ENCODE measurements at regions not wholly inside any gene's neighbourhood (a gene's known extent, or its start where the extent isn't known, plus 50 kb on each side); places are given as distances from the start of the nearest gene placed in this dataset.
"Not testable (repeated sequence)": the region's sequence is repeated elsewhere in the genome, so short reads cannot be mapped to it uniquely, and the experiment has no call there.

DNA sequence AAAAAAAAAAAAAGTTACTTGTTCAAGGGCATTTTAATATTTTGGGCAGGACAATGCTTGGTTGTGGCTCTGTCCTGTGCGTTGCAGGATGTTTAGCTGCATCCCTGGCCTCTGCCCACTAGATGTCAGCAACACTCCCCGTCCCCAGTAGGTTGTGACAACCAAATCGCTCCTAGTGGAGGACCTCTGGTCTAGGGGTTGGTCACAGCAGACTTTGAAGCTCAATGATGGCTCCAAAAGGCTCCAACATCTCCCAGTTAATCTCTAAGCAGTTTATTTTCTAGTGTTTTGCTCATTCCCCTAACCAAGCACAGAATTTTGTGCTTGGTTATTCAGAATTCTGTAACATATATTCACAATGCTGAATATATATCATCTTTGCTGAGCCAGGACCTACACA, 67.0 kb downstream of the CHRNA1 start:
- peak; percentile 72 for DNase-seq

DNA sequence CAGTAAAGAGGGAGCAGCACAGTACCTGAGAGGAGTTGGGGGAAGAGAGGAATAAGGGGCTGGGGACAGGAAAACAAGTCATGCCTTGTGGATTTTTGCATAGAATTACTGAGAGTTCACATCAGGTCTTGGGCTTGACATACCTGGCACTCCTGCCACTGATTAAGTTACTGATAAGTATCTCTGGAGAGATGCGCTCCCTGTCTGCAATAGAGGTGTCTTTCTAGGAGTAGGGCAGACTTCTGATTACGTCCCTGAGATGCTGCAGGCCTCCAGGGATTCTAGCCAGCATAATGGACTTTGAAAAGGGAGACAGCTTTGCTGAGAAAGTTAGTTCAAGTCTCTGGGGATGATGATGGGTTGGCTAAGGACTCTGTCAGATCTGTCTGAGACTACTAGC, 69.4 kb downstream of the CHRNA1 start:
- DNase-seq: no peak

DNA sequence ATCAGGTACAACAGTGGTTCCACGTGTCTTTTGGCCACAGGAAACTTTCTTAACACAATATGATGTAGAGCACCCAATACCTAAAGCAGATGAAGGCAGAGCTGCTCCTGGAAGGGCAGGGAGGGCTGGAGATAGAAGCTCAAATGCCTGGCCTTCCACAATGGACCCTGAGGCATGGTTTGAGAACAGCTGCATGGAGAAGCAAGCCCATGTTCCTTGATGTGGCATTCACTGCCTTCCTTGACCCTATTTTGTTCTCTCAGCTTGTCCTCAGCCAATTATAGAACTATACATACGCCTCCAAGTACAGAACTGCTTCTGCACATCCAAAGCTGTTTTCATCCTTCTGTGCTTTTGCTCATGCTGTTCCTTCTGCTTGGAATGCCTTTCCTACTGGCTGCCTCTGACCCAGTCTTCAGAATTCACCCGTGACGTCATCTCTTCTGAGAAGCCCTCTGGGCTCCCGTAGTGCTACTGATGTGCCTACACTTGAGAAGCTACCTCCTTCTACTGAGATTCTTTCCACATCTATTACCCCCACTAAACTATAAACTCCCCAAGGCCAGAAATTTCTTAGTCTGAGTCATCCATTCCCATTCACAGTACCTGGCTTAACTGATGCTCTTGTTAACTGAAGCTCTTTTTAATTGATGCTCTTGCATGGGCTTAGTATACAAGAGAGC, 69.9 kb downstream of the CHRNA1 start:
- no peak for DNase-seq

DNA sequence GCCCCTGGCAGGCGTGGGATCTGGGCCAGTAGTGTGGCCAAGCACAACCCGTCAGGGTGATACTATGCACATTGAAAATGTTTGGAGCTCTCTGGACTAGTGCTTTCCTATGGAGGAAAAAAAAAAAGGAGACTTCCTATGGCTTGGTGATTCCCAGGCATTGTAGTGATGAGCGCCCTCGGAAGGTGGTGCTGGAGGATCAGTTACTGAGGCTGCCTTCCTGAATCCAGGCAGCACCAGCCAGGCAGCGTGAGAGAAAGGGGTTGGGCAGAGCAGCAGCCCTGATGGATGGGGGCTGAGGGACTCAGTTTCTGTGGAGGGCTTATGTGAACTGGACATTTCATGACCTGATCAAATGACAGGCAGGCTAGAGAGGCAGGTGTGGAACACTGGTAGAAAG, 70.9 kb downstream of the CHRNA1 start:
- DNase-seq: no peak

DNA sequence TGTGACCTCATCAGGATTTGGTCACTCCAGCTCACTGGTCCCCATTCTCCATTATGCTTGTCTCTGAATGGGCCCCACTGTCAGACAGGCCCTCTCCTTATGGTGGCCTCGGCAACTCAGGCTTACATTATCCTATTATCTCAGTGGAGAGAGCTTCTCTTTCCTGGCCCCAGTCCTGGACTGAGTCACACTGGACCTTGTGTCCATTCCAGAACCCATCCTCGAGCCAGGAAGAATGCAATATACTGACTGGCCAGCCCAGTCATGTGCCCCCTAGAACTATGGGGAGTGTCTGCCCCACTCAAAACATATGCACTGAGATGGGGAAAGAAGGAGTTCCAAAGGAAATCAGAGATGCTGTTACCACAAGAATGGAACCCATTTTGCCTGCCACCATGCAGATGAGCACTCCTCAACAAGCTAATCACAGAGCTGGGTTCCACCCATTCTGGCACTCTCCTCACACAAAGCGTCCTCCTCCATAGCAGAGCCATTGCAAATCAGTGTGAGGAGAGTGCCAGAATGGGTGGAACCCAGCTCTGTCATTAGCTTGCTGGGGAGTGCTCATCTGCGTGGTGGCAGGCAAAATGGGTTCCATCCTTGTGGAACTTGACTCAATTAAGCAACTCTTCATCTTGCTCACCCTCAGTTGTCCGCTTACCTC, 71.9 kb downstream of the CHRNA1 start:
- no peak for DNase-seq

DNA sequence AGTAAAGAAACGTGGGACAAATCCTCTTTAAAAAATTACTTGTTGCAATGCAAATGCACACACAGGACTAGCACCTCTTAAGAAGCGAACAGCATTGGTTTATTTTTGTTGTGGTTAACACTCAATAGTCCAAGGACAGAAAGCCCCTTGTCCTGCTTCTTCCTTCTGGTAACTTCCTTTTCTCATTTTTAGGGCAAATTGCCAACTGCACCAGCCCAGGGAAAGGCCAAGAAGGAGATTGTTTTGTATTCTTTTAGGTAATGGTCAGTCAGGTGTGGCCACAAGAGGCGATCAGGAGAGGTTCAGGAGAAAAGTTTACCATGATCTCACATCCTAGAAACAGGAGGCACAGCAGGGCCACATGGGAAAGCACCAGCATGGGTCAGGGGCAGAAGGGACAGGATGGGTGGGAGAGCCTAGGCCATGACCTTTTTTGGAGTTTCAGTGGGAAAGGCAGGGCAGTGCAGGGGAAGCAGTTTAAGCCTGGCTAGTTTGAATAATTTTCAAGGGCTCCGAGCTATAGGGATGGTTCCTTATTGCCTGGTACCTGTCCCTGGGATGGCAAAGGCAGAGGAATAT, 73.0 kb downstream of the CHRNA1 start:
- DNase-seq: no peak

DNA sequence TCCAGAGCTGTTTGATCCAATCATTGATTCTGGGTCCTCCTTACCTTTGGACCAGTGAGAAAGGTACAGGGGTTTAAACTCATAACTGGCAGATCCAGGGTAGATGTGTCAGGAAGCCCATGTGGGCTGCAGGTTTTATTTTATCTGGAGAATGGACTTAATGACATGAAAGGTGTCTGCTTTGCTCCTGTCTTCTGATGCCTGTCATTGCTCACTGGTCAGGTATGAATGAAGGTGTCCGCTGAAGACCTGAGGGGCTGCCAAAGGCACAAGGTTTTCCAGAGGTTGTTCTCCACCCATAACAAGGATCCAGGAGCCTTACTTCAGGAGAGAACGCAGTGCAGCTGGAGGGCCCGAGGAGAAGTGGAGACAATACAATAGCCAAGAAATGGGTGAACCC, 74.2 kb downstream of the CHRNA1 start:
- DNase-seq: no peak

DNA sequence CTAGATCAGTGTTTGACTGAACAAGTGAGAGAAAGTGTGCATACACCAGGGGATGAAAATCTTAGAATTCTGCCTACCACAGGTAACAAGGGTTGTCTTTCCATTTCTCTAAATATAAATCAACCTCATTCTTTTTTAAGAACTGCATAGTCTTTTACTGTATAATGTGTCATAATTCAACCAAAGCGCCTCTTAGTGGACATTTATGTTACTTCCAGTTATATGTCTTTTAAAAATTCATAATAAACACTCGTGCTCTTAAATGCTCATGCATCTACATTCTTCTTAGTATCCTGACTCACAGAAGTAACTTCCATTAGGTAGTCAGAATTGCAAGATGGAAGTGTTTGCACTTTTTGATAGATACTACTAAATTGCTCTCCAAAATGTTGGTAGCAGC, 76.2 kb downstream of the CHRNA1 start:
- peak; percentile 60 for DNase-seq

DNA sequence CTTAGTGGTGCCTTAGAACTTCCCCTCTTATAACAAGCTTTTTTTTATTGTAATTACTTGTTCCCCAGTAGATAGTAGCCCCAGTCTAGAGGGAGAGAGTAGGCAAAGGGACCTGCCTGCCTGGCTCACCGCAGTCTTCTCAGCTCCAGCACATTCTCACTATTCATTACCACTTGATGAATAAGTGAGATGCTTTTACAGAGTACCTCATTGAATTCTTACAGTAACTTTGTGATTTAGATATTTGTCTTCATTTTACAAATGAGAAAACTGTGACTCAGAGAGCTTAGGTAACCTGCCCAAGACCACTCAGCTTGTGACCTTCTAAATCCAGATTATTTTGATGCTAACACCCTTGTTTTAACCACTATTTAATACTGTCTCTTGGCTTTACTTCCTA, 77.8 kb downstream of the CHRNA1 start:
- DNase-seq: no peak

DNA sequence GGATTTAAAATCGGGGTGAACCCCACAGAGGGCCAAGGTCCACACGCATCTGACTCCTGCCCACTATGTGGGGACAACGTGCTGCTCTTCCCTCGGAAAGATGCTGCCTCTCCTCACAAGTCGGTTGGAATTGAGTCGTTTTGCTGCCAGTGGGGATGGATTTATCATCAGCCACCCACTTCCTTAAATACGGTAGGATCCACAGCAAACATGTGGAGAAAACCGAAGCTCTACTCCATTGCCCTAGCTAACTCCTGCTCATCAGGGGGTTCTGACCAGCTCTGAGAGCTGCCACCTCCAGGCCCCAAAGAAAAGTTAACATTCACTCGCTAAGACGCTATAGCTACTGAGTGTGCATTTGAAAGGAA, 80.9 kb downstream of the CHRNA1 start:
- peak; percentile 39 for DNase-seq

DNA sequence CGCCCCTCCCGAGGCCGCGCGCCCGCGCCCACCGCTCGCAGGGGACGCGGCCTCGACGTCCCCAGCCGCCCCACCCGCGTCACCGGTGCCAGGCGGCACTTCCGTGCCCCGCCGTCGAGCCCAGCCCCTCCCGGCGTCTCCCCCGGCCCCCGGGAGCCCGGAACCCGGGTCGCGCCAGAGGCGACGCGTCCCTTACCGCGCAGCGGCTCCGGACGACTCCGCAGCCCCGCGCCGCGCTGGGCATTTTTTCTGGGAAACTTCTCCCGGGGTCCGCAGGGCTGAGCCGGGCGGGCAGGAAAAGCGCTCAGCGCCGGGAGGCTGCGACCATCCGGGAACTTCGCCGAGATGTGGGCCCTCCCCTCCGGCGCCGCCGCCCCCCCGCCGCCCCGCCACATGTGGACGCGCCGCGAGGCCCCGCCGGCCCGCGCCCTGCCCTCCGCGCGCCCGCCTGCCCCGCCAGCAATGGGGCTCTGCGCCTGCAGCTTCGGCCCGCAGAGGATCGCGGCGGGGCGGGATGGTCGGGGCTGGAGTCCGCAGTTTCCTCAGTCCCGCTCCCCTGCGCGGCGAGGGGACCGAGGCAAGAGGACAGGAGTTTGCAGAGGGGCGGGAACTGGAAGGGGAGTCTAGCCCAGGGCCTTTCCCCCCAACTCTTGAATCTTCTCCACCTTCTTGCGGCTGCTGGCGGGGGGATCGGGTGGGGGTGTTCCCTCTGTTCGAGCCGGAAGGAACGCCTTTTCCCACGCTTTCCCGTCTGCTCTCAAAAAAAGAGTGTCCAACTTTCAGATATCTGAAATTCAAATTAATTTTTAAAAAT, 81.5 kb downstream of the CHRNA1 start:
- peak; percentile 68 for DNase-seq

DNA sequence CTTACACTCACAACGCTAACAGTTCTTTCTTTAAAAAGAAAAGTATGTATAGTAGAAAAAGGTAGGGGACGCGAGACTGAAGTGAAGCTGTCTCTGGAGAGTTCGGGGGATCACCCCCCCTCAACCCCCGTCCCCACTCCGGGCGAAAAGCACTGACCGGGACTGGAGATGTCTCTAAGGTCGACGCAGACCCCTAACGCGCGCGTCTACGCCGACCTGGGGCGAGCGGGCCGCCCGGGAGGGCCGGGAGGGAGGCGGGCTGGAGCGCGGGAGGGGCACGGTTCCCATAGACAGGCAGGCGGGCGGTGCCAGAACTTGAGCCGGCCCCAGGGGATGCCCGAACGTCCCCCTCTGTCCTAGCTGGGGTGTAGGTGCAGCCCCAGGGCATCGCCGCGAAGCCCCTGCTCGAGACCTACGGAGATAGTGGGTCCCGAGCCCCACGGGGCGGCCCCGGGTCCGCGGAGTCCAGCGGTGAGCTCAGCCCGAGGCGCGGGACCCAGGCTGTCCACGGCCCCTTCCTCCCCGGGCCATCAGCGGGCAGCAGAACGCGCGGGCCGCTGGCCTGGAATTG, 82.2 kb downstream of the CHRNA1 start:
- peak; percentile 51 for DNase-seq

DNA sequence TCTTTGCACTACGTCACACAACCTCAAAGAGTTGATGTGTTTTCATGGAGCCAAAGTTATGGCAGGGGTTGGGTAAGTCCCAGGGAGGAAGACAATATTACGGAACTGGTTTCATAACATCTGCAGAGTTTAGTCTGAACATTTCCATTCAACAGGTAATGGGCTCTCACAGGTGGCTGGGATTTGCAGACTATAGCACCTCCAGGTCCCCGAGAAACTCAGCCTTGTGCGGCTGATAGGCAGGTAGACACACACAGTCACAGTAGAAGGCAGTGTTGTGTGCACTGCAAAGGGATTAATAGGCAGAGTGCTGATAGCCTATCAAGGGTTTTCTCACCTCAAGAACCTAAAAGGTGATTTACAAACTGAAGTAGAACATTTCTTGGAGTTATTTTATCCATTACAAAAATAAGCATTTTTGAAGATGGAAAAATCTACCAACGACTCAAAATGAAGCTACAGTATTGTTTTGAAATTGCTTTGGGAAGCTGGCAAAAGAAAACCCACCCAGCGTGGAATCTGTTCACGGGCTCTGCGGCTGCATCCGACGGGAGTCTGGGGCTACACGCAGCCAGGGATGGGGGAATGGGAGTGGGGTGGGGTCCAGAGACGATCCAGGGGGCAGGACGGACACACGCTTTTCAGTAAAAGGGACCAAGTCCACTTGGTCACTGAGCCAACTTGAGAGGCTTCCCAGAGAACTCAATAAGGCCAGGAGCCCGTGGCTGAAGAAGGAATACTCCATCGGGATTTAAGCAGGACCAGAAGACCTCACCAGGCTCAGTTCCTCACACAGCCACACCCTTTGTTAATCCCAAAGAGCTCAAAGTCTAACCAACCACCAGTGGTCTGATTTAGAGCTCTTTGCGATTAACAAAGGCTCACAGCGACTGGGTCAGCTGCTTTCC, 82.9 kb downstream of the CHRNA1 start:
- DNase-seq: no peak

DNA sequence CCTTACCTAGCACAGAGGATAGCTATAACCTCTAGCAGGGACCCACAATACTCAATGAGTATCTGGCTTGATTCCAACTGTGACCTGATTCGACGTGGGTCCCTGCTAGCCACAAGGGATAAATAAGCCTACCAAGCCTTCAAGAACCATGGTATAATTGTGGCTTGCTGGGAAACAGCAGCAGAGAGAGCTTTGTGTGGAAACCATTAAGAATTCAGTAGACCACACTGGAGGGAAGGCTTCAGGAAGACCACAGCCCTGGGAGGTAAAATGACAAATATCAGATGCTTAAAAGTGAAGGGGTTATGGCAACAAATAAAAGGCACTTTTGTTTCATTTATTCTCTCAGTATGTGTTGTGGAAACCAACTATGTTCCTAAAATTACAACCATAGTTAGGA, 82.6 kb upstream of the WIPF1 start:
- no peak for DNase-seq

DNA sequence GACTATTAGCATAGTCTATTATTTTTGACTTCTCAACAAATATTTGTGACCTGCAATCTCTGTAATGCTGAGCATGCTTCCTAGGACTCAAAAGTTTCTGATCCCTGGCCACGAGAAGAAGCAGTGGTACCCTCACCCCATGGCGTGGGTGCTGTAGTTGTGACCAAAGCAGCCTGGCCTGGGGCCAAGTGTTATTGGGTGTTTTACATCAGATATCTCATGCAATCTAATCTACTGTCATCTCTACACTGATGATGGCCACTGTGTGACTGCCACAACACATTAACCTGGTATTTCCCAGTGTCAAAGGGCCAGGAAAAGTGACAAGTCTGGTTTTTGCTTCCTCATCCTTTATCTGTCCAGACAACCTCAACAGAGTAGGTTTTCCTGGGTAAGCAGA, 80.8 kb upstream of the WIPF1 start:
- peak; percentile 22 for DNase-seq

DNA sequence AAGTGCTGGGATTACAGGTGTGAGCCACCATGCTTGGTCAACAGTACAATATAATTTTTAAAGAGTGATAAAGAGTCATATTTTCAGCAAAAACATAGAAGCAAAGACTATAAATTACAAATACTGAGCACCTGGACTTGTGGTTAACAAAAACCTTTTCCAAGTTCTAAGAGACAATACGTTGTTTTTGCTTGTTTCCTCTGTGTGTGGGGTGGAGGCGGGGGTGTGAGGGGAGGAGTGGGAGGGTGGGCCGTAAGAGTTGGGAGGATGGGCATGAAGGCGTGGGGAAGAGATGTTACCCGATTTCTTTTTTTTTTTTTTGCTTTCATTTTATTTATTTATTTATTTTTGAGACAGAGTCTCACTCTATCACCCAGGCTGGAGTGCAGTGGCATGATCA, 78.0 kb upstream of the WIPF1 start:
- DNase-seq: peak; percentile 46

DNA sequence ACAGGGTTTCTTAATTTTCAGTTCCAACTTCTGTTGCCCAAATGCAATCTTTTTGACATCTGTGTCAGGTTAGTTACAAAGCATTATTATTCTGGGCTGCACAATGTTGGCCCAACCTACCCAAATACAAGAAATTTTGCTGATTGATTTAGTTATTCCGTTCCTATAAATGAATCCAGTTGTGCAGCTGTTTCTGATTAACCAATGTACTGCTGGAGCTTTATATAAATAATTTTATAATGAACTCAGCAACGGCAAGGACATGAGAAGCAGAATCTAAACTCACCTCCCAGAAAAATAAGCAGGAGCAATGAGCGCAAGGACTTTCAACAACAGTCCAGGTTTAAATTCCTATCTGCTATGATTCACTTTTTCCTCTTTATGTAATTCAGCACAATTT, 76.3 kb upstream of the WIPF1 start:
- no peak for DNase-seq

DNA sequence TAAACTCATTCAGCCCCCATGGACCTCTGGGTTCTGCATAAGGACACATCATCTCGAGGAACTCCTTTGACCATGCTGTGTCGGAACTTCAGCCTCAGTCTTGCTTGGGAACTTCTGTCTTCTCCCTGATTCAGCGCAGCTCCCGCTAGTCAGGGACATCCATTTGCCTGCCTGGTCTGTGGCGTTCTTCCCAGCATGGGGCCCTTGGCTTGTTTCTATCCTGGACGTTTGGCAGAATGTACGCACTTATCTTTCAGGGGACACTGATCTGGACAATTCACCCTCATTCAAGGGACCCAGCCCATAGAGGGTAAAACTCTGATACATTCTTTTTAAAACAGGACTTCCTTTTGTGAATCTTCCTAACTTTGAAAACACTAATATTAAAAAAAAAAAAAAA, 75.8 kb upstream of the WIPF1 start:
- DNase-seq: no peak

DNA sequence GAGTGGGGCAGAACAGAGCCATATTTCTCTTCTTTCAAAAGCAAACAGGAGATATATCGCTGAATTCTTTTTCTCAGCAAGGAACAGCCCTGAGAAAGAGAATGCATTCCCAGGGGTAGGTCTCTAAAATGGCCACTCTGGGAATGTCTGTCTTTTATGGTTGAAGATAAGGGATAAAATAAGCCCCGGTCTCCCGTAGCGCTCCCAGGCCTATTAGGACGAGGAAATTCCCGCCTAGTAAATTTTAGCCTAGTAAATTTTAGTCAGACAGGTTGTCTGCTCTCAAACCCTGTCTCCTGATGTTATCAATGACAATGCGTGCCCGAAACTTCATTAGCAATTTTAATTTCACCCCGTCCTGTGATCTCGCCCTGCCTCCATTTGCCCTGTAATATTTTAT, 73.9 kb upstream of the WIPF1 start:
- DNase-seq: not testable (repeated sequence)

DNA sequence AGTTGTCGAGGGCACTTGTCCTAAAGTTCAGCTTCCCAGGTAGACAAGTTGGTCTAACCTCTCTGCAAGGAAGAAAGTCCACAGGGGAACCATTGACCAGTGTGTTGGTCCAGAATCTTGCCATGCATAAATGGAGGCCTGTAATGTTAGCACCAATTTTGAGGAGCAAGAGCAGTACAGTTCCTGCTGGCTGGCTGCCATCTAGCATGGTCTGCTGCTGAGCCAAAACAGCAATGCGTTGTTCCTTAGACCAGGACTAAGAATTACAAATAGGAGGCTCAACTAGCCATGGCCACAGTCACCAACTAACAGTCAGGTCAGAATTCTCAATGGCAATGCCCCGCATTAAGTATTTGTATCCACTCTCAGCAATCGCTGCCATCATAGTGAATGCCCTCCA, 72.8 kb upstream of the WIPF1 start:
- no peak for DNase-seq

DNA sequence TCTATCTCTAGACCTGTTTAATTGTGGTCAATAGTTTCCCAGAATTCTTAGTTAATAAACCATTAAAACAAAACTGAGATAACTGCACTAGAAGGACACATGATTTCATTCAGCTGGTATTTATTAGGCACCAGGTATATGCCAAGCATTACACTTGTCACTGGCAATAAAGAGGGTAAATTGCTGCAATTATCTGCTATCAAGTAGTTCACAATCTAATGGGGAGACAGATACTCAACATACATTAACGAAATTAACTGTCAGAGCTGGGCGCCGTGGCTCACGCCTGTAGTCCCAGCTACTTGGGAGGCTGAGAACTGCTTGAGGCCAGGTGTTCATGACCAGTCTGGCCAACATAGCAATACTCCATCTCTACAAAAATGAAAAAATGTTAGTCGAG, 71.7 kb upstream of the WIPF1 start:
- DNase-seq: no peak

DNA sequence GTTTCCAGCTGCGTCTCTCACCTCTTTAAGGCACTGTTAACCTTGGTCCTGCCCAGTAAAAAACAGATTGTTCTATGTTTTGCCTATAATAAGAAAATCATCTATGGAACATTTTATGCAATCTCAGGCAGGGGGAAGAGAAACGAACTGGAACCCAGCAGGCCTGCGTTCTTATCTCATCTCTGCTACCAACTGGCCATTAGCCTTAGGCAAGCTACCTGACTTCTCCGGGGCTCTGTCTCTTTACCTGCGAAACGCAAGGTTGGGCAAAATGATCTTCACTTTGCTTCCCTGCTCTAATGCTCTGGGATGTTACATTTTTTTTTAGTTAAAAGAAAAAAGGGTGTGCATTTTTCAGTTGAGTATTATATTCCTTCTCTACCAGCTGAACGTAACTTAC, 70.5 kb upstream of the WIPF1 start:
- DNase-seq: no peak
